ENCODE measurements at regions not wholly inside any gene's neighbourhood (a gene's known extent, or its start where the extent isn't known, plus 50 kb on each side); places are given as distances from the start of the nearest gene placed in this dataset.

- TF ChIP-seq CHD2 (IDR thresholded peaks at IDR 0.05; ENCODE audit: low read length) (no peak), USF2 (IDR thresholded peaks at IDR 0.05; ENCODE audit: low read length) (no peak)
These were observed 132.3 kb upstream of the MB21D2 start (continued) for GRCh38 chr3:193049935-193050334.
